Panc1 (cell line): ENCODE measurements at regions not wholly inside any gene's neighbourhood (a gene's known extent, or its start where the extent isn't known, plus 50 kb on each side); places are given as distances from the start of the nearest gene placed in this dataset.

Source experiments
- ATAC-seq: fragments of 200-7000 bp; cut with Tn5 transposase; 2 replicates; pipeline ENCODE4 v1.9.1; 2020; ENCODE audit warnings: mild to moderate bottlenecking, moderate library complexity
- BruUV-seq: library from RNA; stranded (reverse); fragments of 400-500 nt; replicated peaks from 2 replicates; lab custom pipeline; 2021; lab: Mats Ljungman, UMichigan
- CTCF ChIA-PET: fragments of 300-600 bp; sonication (Branson Sonifier 250); formaldehyde crosslinking; loops from one replicate; lab custom pipeline; 2022; ENCODE audit warnings: antibody characterized with exemption; lab: Charles Lee
- POLR2A ChIA-PET: fragments of 300-600 bp; sonication (Branson Sonifier 250); formaldehyde crosslinking; loops from one replicate; lab custom pipeline; 2022; ENCODE audit warnings: antibody characterized with exemption; lab: Charles Lee
- DNase-seq: peaks from one replicate; pipeline ENCODE4 v3.0.0-alpha.2; 2010; ENCODE audit warnings: low read depth, low spot score
- H3K27ac ChIP-seq: 2 replicates; pipeline ENCODE4 v1.5.1; 2011; ENCODE audit warnings: mild to moderate bottlenecking, low read length, inconsistent platforms
- H3K27me3 ChIP-seq: fragments of 200-500 bp; sonication (Bioruptor generic); 2 replicates; pipeline ENCODE4 v1.6.0; 2014; ENCODE audit warnings: low read length, inconsistent platforms; ENCODE audit not compliant: control insufficient read depth, insufficient read depth
- H3K36me3 ChIP-seq: fragments of 200-500 bp; sonication (Bioruptor generic); 2 replicates; pipeline ENCODE4 v1.5.1; 2014; ENCODE audit warnings: inconsistent platforms, mild to moderate bottlenecking, low read length, moderate library complexity; ENCODE audit not compliant: control insufficient read depth, insufficient read depth
- H3K4me1 ChIP-seq: 2 replicates; pipeline ENCODE4 v1.5.1; 2011; ENCODE audit warnings: inconsistent platforms, mild to moderate bottlenecking, low read length, moderate library complexity; ENCODE audit not compliant: control insufficient read depth, insufficient read depth
- H3K4me3 ChIP-seq, 2 experiments: 2 replicates each; pipeline ENCODE4 v1.5.1; 2011 to 2012; ENCODE audit warnings: low read depth in 2 of 2, low read length in 2 of 2, mild to moderate bottlenecking in 2 of 2, inconsistent platforms in 1 of 2, moderate library complexity in 1 of 2
- H3K9me3 ChIP-seq: fragments of 200-500 bp; sonication (Bioruptor generic); 2 replicates; pipeline ENCODE4 v1.5.1; 2014; ENCODE audit warnings: low read depth, mild to moderate bottlenecking, inconsistent platforms, low read length, moderate library complexity; ENCODE audit not compliant: control insufficient read depth, insufficient read depth
- POLR2AphosphoS5 ChIP-seq: IDR thresholded peaks from 2 replicates; pipeline ENCODE4 v1.6.1; 2012; ENCODE audit warnings: mild to moderate bottlenecking, low read depth, low read length, moderate library complexity
- SIN3A ChIP-seq: IDR thresholded peaks from 2 replicates; pipeline ENCODE4 v1.6.1; 2012; ENCODE audit warnings: low read depth, mild to moderate bottlenecking, low read length, moderate library complexity, borderline replicate concordance; ENCODE audit not compliant: insufficient read depth
- TCF7L2 ChIP-seq: IDR thresholded peaks from 2 replicates; pipeline ENCODE4 v1.6.1; 2011; ENCODE audit warnings: mild to moderate bottlenecking, low read depth, low read length, inconsistent platforms
- in situ Hi-C: cut with HindIII; loops from 2 replicates; pipeline ENCODE4 v1.10.0; 2016; ENCODE audit warnings: low sequenced_read_pairs, low pct_unique_long_range_greater_than_20kb
- intact Hi-C: fragments of 100-400 bp; cut with micrococcal nuclease; formaldehyde crosslinking; loops from one replicate; pipeline ENCODE4 v1.10.0; 2022; ENCODE audit not compliant: unreplicated experiment
- TF ChIP-seq, protein P1 (sequence below), 2 experiments: IDR thresholded peaks; 2 replicates each; pipeline ENCODE4 v1.6.1; 2011 to 2012; ENCODE audit warnings: low read depth in 2 of 2, control low read depth in 1 of 2, low read length in 1 of 2, mild to moderate bottlenecking in 1 of 2, moderate library complexity in 1 of 2; ENCODE audit not compliant: insufficient read depth in 1 of 2
- TF ChIP-seq, protein P2 (sequence below): fragments of 450-650 bp; IDR thresholded peaks from 2 replicates; pipeline ENCODE4 v1.5.1; 2017; ENCODE audit warnings: mild to moderate bottlenecking

DNA sequence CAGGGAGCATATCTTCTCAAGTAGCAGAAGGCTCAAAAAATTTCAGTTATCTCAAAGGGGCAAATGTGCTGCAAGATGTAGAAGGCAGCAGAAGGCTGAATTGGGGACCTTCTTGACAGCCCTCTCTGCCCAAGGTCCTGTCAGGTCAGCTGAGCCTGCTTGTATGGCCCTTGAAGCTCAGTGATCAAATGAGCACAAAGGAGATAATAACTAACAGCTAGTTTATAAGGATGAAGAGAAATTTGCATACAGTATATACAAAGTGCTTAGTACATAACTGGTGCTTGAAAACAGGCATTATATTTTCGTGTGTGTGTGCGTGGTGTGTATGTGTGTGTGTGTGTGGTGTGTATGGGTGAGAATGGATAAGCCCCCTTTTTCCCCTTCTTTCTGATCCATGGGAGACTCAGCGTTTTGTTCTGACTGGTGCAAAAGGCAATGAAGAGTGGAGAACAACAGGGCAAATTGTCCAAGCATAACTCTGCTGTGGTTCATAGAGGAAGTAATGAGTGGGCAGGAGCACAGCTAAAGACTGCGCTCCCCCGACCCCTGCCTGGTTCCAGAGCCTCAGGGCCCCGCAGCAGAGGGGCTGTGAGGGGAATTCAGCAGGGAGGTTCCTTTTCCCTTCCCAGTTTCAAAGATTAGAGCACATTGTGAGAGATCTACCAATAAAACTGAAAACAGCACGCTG lies 356.8 kb upstream of the NR2F2 start:
- Histone ChIP-seq H3K4me1 (no peaks in the 10 kb centered on the region), H3K36me3 (no peaks in the 10 kb centered on the region), H3K27ac (no peak overlapping the region), H3K9me3 (no peaks in the 10 kb centered on the region), H3K4me3 (no peak overlapping the region), H3K27me3 (no peaks in the 10 kb centered on the region)
- no peak for TF ChIP-seq SIN3A
- TF ChIP-seq TCF7L2 = no peak
- TF ChIP-seq, protein P1, sequence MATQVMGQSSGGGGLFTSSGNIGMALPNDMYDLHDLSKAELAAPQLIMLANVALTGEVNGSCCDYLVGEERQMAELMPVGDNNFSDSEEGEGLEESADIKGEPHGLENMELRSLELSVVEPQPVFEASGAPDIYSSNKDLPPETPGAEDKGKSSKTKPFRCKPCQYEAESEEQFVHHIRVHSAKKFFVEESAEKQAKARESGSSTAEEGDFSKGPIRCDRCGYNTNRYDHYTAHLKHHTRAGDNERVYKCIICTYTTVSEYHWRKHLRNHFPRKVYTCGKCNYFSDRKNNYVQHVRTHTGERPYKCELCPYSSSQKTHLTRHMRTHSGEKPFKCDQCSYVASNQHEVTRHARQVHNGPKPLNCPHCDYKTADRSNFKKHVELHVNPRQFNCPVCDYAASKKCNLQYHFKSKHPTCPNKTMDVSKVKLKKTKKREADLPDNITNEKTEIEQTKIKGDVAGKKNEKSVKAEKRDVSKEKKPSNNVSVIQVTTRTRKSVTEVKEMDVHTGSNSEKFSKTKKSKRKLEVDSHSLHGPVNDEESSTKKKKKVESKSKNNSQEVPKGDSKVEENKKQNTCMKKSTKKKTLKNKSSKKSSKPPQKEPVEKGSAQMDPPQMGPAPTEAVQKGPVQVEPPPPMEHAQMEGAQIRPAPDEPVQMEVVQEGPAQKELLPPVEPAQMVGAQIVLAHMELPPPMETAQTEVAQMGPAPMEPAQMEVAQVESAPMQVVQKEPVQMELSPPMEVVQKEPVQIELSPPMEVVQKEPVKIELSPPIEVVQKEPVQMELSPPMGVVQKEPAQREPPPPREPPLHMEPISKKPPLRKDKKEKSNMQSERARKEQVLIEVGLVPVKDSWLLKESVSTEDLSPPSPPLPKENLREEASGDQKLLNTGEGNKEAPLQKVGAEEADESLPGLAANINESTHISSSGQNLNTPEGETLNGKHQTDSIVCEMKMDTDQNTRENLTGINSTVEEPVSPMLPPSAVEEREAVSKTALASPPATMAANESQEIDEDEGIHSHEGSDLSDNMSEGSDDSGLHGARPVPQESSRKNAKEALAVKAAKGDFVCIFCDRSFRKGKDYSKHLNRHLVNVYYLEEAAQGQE (IDR thresholded peaks at IDR 0.05; ENCODE audit: insufficient read depth in 1 of 2, low read depth in 2 of 2, low read length in 1 of 2) = no peak
- TF ChIP-seq, protein P2, sequence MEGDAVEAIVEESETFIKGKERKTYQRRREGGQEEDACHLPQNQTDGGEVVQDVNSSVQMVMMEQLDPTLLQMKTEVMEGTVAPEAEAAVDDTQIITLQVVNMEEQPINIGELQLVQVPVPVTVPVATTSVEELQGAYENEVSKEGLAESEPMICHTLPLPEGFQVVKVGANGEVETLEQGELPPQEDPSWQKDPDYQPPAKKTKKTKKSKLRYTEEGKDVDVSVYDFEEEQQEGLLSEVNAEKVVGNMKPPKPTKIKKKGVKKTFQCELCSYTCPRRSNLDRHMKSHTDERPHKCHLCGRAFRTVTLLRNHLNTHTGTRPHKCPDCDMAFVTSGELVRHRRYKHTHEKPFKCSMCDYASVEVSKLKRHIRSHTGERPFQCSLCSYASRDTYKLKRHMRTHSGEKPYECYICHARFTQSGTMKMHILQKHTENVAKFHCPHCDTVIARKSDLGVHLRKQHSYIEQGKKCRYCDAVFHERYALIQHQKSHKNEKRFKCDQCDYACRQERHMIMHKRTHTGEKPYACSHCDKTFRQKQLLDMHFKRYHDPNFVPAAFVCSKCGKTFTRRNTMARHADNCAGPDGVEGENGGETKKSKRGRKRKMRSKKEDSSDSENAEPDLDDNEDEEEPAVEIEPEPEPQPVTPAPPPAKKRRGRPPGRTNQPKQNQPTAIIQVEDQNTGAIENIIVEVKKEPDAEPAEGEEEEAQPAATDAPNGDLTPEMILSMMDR = no peak
- no peak for TF ChIP-seq POLR2AphosphoS5
- in situ Hi-C loops (no loop called here), intact Hi-C loops (no loop called here)
- no peak for ATAC-seq
- no peak for DNase-seq
- POLR2A ChIA-PET = no interaction called here
- no TSS peak for BruUV-seq
- CTCF ChIA-PET = no interaction called here

DNA sequence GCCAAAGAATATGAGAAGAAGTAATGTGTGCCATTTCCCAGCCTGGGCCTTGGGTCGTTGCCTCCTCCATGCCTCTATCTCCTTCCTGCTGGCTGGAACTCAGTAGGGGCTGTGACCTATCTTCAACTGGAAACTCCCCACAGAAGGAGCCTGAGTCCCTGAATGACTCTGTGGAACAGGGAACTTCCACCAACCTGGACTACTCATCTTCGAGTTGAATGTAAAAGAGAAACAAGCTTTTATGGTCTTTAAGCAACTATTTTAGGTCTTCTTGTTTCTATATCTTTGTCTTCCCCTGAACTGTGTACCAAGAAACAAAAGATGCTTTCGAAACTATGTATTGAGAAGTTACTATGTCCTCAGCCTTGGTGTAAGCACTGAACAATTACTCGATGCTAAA lies 355.3 kb upstream of the NR2F2 start:
- intact Hi-C loops (no loop called here), in situ Hi-C loops (no loop called here)
- POLR2A ChIA-PET = no interaction called here
- no peaks in the 10 kb centered on the region for H3K9me3 ChIP-seq
- no peak overlapping the region for H3K4me3 ChIP-seq
- H3K27me3 ChIP-seq = no peaks in the 10 kb centered on the region
- BruUV-seq = no TSS peak
- H3K27ac ChIP-seq = no peak overlapping the region
- DNase-seq (no peak), ATAC-seq (no peak)
- H3K36me3 ChIP-seq = no peaks in the 10 kb centered on the region
- CTCF ChIA-PET = no interaction called here
- TF ChIP-seq, protein P1 (IDR thresholded peaks at IDR 0.05; ENCODE audit: insufficient read depth in 1 of 2, low read depth in 2 of 2, low read length in 1 of 2) = no peak
- TF ChIP-seq SIN3A = no peak
- TF ChIP-seq, protein P2 = no peak
- no peak for TF ChIP-seq TCF7L2
- no peak for TF ChIP-seq POLR2AphosphoS5
- no peaks in the 10 kb centered on the region for H3K4me1 ChIP-seq
